Suprapubic skin (tissue), 4 donors: ENCODE measurements at regions not wholly inside any gene's neighbourhood (a gene's known extent, or its start where the extent isn't known, plus 50 kb on each side); places are given as distances from the start of the nearest gene placed in this dataset.

Experiments used
- CTCF ChIP-seq, 2 donors: fragments of 200-600 bp in 1 of 2; fragments of 450-650 bp in 1 of 2; sonication (generic) in 1 of 2; IDR thresholded peaks; one replicate each; pipeline ENCODE4 v1.5.1; 2016 to 2019; ENCODE audit warnings: antibody characterized with exemption in 2 of 2, mild to moderate bottlenecking in 1 of 2, moderate library complexity in 1 of 2
- POLR2A ChIP-seq, 2 donors: fragments of 450-650 bp; IDR thresholded peaks; one replicate each; pipeline ENCODE4 v1.6.1; 2017; ENCODE audit warnings: antibody characterized with exemption in 2 of 2, mild to moderate bottlenecking in 2 of 2, moderate library complexity in 2 of 2
- POLR2AphosphoS5 ChIP-seq, 3 donors: sonication (generic); formaldehyde crosslinking; IDR thresholded peaks; one replicate each; pipeline ENCODE4 v1.6.1; 2017; ENCODE audit warnings: antibody characterized with exemption in 3 of 3

- no peak for TF ChIP-seq CTCF (IDR thresholded peaks at IDR 0.05)
- no peak for TF ChIP-seq POLR2A (IDR thresholded peaks at IDR 0.05)
- no peak for TF ChIP-seq POLR2AphosphoS5 (IDR thresholded peaks at IDR 0.05)
Measured at GRCh38 chr17:79155701-79156100, 81.1 kb downstream of the ENGASE start.
